GM12864 (cell line): ENCODE measurements at regions not wholly inside any gene's neighbourhood (a gene's known extent, or its start where the extent isn't known, plus 50 kb on each side); places are given as distances from the start of the nearest gene placed in this dataset.

Experiments
- DNase-seq: peaks from one replicate; pipeline ENCODE4 v3.0.0-alpha.2; 2011; ENCODE audit warnings: low read depth
- H3K4me3 ChIP-seq: 2 replicates; pipeline ENCODE4 v1.5.1; 2011; ENCODE audit warnings: mild to moderate bottlenecking, low read depth, low read length, control low read depth
- TF ChIP-seq, protein P1 (sequence below): IDR thresholded peaks from 2 replicates; pipeline ENCODE4 v1.5.1; 2011; ENCODE audit warnings: low read depth, mild to moderate bottlenecking, moderate library complexity, low read length, control low read depth, inconsistent platforms; ENCODE audit errors: missing control alignments

DNA sequence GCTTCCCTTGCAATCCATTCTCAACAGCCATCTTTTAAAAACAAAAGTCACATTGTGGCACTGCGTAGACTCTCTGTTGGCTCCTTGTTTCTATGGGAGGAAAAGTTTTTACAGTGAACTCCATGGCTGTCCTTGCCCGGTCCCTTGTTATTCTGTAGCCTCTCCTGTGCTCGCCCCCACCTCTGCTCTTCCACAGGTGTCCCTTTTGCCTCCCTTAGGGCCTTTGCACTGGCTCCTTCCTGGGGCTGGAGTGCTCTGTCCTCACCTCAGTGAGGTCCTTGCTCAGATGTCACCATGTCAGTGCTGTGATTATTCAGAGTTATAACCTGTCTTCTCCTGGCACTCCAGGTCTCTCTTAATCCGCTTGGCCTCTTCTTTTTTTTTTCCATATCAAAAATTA, 308.8 kb downstream of the DOCK8 start:
- no peak overlapping the region for H3K4me3 ChIP-seq
- TF ChIP-seq, protein P1, sequence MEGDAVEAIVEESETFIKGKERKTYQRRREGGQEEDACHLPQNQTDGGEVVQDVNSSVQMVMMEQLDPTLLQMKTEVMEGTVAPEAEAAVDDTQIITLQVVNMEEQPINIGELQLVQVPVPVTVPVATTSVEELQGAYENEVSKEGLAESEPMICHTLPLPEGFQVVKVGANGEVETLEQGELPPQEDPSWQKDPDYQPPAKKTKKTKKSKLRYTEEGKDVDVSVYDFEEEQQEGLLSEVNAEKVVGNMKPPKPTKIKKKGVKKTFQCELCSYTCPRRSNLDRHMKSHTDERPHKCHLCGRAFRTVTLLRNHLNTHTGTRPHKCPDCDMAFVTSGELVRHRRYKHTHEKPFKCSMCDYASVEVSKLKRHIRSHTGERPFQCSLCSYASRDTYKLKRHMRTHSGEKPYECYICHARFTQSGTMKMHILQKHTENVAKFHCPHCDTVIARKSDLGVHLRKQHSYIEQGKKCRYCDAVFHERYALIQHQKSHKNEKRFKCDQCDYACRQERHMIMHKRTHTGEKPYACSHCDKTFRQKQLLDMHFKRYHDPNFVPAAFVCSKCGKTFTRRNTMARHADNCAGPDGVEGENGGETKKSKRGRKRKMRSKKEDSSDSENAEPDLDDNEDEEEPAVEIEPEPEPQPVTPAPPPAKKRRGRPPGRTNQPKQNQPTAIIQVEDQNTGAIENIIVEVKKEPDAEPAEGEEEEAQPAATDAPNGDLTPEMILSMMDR = no peak
- no peak for DNase-seq

DNA sequence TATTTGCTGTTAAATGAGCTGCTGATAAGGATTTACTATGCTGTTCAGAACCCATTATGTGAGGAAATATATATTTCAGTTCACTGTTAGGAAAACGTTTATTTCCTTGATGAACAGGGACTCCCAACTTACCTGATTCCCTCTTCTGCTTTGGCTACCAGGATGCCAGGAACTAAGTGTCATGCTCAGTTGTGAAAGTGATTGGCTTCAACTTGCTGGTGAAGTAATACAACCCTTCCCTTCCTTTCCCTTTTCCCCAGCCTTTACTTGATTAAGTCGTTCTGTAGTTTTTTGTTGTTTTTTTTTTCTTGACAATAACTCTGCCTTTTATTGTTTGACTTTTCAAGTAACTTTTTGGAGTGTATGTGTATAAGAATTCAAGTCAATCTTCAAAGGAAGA, 309.3 kb downstream of the DOCK8 start:
- no peak for DNase-seq
- H3K4me3 ChIP-seq = no peak overlapping the region

DNA sequence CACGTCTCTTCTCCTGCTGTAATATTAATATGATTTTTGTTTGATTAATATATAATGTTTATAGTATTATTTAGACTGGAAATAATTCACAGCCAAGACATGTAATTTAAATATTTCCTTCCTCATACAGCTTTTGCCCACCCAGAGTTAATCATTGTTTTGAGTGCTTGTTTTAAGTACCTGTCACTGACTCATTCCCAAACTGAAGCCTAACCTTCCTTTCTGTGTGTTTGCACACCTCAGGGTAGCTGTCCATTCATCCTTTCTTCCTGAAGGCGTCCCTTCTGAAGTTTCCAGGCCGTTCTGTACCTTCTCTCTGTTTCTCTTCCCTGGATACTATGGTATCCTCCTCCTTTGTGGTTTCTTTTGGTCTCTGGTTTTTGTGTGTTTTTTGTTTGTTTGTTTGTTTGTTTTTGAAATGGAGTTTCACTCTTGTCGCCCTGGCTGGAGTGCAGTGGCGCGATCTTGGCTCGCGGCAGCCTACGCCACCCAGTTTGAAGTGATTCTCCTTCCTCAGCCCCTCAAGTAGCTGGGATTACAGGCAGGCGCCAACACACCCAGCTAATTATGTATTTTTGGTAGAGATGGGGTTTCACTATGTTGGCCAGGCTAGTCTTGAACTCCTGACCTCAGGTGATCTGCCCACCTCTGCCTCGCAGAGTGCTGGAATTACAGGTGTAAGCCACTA, 312.4 kb downstream of the DOCK8 start:
- no peak overlapping the region for H3K4me3 ChIP-seq
- DNase-seq = no peak
- TF ChIP-seq, protein P1 = no peak

More for the DNA sequence above, 309.3 kb downstream of the DOCK8 start:
- TF ChIP-seq, protein P1 = no peak

DNA sequence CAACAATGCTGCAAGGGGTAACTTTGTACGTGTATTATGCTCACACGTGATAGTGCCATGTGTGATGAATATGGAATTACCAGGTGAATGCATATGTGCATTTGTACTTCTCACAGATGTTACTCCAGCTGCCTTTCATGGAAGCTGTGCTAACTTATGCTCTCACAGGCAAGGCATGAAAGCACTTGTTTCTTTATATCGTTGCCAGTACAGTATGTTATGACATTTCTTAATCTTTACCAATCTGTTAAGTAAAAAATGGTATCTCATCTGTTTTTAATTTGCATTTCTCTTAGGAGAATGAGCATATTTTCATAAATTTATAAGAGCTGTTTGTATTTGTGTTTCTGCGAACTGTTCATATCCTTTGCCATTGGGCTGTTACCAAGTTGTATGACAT, 311.8 kb upstream of the DMRT1 start:
- H3K4me3 ChIP-seq = no peak overlapping the region
- TF ChIP-seq, protein P1 = no peak

DNA sequence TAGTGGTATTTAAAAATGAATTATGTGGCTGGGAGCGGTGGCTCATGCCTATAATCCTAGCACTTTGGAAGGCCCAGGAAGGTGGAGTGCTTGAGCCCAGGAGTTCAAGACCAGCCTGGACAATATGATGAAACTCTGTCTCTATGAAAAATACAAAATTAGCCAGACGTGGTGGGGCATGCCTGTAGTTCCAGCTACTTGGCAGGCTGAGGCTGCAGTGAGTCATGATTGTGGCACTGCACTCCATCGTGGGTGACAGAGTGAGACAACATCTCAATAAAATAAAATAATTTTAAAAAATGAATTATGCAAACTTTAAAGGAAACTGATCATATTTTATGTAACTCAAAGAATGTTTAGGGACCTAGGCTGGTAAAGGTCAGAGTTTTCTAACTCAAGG, 310.8 kb upstream of the DMRT1 start:
- no peak for DNase-seq
- TF ChIP-seq, protein P1 = no peak
- H3K4me3 ChIP-seq = no peak overlapping the region

More for the DNA sequence above, 311.8 kb upstream of the DMRT1 start:
- DNase-seq = no peak

DNA sequence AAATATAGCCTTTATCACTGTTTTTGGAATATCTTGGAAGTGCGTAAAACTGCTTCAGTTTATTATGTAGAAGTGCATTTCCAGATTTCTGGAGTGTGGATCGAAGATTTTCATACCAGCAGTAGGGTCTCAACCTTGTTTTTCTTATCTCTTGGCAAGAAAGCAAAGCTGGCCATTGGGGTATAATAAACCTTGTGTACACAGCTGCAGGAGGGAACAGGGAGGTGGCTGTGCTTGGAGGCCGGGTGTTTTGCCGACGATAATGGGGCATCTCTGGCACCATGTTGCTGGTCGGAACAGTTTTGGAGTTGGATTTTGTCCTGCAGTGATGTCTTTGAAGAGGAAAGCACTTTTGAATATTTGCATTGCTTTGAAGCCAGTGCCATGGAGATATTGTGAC, 308.8 kb upstream of the DMRT1 start:
- DNase-seq = no peak
- H3K4me3 ChIP-seq = no peak overlapping the region
- TF ChIP-seq, protein P1 = no peak

DNA sequence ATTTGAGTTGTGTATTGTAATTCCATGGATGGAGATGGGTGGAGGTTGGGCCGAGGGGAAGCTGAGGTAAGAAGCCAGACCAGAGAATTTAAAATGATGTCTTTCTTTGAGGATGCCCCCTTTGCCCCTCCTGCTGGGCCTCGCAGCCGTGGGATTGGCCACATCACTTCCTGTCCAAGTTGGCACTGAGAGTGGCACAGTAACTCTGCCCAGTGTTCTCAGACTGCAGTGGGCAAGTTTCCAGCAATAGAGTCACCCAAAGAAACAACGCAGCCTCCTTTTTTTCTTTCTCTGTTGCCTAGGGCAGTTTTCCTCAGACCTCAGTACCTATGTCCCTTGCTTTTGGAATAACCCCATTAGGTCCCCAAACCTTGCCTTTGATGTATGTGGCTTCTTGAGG, 306.6 kb upstream of the DMRT1 start:
- H3K4me3 ChIP-seq = no peak overlapping the region
- TF ChIP-seq, protein P1 = no peak
- DNase-seq = no peak
